K562 (cell line): ENCODE measurements at regions not wholly inside any gene's neighbourhood (a gene's known extent, or its start where the extent isn't known, plus 50 kb on each side); places are given as distances from the start of the nearest gene placed in this dataset.

Experiments
- CEBPZ ChIP-seq: fragments of 150-350 bp; IDR thresholded peaks from 2 replicates; pipeline ENCODE4 v1.6.1; 2014; ENCODE audit warnings: low read depth, mild to moderate bottlenecking, low read length, borderline replicate concordance
- DACH1 ChIP-seq: fragments of 450-650 bp; IDR thresholded peaks from 2 replicates; pipeline ENCODE4 v1.6.1; 2018; ENCODE audit not compliant: partially characterized antibody
- EZH2 ChIP-seq: IDR thresholded peaks from 2 replicates; pipeline ENCODE4 v1.6.1; 2012; ENCODE audit warnings: low read depth, mild to moderate bottlenecking, inconsistent platforms, low read length, borderline replicate concordance
- MXI1 ChIP-seq: IDR thresholded peaks from 2 replicates; pipeline ENCODE4 v1.6.1; 2011; ENCODE audit warnings: low read depth, mild to moderate bottlenecking, improper control_type of control experiment, low read length
- REST ChIP-seq, 2 experiments: fragments of 450-650 bp; formaldehyde crosslinking in 1 of 2; IDR thresholded peaks; 2 replicates each; pipeline versions ENCODE4 v1.4.0 to v1.6.1; 2014 to 2020; ENCODE audit warnings: mild to moderate bottlenecking in 2 of 2, borderline replicate concordance in 1 of 2, low read depth in 1 of 2
- TF ChIP-seq, protein P1 (sequence below): fragments of 150-350 bp; conservative IDR thresholded peaks from 2 replicates; pipeline ENCODE4 v1.6.1; 2014; ENCODE audit warnings: low read length

GRCh38 chr15:85849946-85850345 lies 55.2 kb upstream of the KLHL25 start:
- TF ChIP-seq, protein P1, sequence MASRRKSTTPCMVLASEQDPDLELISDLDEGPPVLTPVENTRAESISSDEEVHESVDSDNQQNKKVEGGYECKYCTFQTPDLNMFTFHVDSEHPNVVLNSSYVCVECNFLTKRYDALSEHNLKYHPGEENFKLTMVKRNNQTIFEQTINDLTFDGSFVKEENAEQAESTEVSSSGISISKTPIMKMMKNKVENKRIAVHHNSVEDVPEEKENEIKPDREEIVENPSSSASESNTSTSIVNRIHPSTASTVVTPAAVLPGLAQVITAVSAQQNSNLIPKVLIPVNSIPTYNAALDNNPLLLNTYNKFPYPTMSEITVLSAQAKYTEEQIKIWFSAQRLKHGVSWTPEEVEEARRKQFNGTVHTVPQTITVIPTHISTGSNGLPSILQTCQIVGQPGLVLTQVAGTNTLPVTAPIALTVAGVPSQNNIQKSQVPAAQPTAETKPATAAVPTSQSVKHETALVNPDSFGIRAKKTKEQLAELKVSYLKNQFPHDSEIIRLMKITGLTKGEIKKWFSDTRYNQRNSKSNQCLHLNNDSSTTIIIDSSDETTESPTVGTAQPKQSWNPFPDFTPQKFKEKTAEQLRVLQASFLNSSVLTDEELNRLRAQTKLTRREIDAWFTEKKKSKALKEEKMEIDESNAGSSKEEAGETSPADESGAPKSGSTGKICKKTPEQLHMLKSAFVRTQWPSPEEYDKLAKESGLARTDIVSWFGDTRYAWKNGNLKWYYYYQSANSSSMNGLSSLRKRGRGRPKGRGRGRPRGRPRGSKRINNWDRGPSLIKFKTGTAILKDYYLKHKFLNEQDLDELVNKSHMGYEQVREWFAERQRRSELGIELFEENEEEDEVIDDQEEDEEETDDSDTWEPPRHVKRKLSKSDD: no peak
- TF ChIP-seq DACH1 (no peak), MXI1 (no peak), REST (IDR thresholded peaks at IDR 0.05; ENCODE audit: borderline replicate concordance) (no peak), REST (CRISPR knock-in tag; IDR thresholded peaks at IDR 0.05; ENCODE audit: low read depth) (no peak), CEBPZ (no peak), EZH2 (no peak)
